ENCODE measurements at regions not wholly inside any gene's neighbourhood (a gene's known extent, or its start where the extent isn't known, plus 50 kb on each side); places are given as distances from the start of the nearest gene placed in this dataset.

- no peak for TF ChIP-seq CTCF (IDR thresholded peaks at IDR 0.05; ENCODE audit: low read length)
- no peak for TF ChIP-seq EZH2 (IDR thresholded peaks at IDR 0.05; ENCODE audit: borderline replicate concordance, low read length)
These were observed 165.7 kb upstream of the GUCY1A2 start for GRCh38 chr11:107183953-107184352.
